GM21717 (cell line): ENCODE measurements at regions not wholly inside any gene's neighbourhood (a gene's known extent, or its start where the extent isn't known, plus 50 kb on each side); places are given as distances from the start of the nearest gene placed in this dataset.
"Not testable (repeated sequence)": the region's sequence is repeated elsewhere in the genome, so short reads cannot be mapped to it uniquely, and the experiment has no call there.

Experiments used
- ATAC-seq: cut with Tn5 transposase; IDR thresholded peaks from one replicate; pipeline ENCODE4 v1.9.1; 2021; ENCODE audit warnings: mild to moderate bottlenecking, moderate library complexity; ENCODE audit not compliant: unreplicated experiment

DNA sequence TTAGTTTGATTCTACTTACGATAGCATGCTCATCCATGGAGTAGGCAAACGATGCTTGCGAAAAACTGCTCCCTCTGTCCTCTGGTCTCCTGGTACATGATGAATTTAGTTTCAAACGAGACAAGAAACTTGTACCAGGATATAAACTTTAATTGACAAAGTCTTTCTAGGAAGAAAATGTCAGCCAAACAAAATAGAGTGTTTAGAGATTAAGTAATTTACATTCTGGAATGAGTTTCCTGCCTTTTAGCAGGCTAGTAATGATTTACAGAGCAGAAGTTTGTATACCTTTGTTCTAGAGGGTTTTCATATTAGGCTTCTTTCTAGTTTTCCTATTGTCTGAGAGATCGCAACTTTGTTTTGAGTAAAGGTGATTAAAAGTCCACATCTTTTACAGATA lies 206.9 kb downstream of the RPL10L start:
- ATAC-seq = no peak

DNA sequence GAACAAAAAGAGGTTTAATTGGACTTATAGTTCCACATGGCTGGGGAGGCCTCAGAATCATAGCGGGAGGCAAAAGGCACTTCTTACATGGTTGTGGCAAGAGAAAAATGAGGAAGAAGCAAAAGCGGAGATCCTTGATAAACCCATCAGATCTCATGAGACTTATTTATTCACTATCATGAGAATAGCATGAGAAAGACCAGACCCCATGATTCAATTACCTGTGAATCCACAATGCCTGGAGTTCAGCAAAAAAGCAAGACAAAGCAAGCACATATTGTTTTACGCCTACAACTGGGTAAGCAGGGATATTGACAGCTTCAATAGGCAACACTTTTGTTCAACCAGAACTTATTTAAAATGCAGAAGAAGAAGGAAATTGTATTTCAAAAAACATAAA lies 218.2 kb downstream of the RPL10L start:
- ATAC-seq = no peak

DNA sequence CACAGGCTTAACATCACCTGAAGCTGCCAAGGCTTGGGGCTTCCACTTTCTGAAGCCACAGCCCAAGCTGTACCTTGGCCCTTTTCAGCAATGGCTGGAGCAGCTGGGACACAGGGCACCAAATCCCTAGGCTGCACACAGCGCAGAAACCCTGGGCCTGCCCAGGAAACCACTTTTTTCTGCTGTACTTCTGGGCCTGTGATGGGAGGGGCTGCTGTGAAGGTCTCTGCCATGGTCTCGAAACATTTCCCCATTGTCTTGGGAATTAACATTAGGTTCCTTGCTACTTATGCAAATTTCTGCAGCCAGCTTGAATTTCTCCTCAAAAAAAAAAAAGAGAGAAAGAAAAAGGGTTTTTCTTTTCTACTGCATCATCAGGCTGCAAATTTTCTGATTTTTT lies 219.1 kb downstream of the RPL10L start:
- no peak for ATAC-seq

DNA sequence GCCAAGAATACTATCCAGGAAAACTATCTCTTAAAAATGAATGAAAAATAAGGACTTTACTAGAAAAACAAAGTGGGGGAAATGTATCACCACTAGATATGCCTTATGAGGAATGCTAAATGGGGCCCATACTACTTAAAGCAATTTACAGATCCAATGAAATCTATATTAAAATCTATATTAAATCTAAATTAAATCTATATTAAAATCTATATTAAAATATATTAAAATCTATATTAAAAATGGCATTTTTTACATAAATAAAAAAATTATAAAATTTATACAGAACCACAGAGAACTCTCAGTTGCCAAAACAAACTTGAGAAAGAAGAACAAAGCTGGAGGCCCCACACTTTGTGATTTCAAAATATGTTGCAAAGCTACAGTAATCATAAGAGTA lies 234.5 kb downstream of the RPL10L start:
- no peak for ATAC-seq

DNA sequence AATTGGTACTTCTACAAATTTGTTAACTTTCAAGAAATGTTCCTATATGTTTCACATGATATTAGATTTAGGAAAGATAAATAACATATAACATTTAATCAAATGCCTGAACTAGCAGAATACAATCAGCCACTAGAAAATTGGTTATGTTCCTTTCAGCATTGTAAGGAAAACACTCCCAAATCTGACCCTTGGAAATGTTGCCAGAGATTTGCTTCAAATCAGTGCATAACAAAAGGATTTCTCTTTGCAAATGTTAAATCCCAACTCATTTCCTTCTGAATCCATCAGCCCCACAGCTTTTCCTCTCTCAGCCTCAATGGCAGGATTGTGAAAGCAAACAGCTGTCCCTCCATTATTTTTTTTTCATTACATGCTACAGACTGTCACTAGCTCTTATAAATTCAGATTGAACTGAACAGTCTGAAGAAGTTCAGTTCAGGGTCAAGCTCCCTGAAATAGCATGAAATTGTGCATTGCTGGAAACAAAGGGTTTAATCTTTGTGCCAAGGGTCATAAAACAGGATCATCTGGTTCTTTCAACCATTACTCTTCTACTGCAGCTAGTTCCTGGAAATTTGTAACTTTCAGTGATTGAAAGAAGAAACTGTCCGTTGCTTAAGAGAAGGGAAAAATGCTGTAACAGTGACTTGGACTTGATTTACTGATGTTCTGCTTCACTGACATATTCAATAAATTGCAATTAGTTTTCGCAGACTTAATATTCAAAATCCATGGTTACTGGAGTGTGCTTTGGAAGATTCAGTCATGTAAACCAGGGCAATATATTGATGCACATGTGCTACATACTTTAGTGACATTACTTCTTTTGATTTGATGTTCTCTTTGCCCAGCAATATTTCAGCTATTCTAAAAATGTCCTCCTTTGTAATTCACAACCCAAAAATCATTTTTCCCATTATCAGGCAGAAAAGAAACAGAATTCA lies 246.4 kb downstream of the RPL10L start:
- ATAC-seq = no peak

DNA sequence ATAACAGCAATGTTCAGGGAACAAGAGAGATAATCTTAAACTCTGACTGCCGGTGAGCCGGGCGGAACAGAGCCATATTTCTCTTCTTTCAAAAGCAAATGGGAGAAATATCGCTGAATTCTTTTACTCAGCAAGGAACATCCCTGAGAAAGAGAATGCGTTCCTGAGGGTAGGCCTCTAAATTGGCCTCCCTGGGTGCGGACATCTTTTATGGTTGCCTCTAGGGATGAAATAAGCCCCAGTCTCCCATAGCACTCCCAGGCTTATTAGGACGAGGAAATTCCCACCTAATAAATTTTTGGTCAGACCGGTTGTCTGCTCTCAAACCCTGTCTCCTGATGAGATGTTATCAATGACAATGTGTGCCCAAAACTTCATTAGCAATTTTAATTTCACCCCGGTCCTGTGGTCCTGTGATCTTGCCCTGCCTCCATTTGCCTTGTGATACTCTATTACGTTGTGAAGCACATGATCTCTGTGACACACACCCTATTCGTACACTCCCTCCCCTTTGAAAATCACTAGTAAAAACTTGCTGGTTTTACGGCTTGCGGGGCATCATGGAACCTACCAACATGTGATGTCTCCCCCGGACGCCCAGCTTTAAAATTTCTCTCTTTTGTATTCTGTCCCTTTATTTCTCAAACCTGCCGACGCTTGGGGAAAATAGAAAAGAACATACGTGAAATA lies 249.4 kb downstream of the RPL10L start:
- not testable (repeated sequence) for ATAC-seq

DNA sequence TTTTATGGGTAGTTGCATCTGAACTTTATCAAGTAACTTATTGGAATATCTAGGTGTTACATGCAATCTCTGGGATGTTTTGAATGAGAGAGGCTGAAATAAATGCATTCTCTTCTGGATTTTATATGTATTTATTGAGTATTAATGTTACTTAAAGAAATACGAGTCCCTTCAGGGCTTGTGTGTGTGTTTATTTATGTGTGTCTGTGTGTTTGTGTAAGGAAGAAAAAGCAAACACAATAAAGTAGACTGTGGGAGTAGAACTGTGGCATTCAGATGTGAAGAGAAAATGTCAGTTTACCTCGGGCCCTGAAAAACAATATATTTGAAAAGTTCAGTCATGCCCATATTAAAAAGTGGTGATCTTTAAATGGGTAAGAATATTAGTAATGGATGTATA lies 250.5 kb downstream of the RPL10L start:
- ATAC-seq = no peak

DNA sequence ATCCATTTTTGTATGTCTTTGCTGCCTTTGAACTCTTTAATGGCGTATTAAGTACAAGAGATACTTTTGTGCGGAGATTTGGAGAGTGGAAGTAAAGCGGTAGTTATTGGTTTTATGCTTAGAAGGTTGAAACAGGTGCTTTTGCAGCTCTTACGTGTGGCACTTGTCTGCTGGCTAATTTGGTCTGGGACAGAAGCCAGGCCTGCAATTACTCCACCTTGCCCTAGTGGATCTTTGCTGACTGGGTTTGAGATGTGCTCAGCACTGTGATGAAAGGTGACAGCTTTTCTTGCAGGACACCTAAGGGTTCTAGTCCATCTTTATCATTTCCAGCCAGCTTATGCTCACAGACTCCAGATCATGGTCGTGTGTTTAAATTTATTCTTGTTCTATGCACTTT lies 252.5 kb downstream of the RPL10L start:
- ATAC-seq = no peak

DNA sequence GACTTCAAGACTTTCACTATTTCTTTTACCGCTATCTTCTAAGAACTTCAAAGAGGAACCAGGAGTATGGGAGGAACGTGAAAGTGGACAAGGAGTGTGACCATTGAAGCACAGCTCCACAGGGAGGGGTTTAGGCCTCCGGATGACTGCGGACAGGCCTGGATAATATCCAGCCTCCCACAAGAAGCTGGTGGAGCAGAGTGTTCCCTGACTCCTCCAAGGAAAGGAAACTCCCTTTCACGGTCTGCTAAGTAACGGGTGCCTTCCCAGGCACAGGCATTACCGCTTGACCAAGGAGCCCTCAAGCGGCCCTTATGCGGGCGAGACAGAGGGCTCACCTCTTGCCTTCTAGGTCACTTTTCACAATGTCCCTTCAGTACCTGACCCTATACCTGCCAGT lies 267.0 kb downstream of the RPL10L start:
- ATAC-seq = no peak

DNA sequence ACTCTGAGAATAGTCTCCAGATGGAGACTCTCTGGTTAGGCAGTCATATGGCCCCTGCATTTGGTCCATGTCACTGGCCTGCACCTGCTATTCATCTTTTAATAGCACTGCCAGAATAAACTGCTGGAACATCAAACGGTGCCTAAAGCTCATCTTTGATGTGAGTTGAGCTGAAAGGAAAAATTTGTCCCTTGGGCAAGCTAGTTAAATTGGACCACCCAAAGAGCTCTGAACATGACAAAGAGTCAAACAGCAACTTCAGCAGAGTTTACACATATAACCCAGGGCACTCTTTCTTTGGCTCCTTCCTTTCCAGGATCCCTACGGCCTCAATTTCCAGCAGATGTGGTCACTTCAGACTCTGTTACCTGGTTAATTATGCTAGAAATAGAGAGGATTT lies 269.9 kb downstream of the RPL10L start:
- no peak for ATAC-seq

DNA sequence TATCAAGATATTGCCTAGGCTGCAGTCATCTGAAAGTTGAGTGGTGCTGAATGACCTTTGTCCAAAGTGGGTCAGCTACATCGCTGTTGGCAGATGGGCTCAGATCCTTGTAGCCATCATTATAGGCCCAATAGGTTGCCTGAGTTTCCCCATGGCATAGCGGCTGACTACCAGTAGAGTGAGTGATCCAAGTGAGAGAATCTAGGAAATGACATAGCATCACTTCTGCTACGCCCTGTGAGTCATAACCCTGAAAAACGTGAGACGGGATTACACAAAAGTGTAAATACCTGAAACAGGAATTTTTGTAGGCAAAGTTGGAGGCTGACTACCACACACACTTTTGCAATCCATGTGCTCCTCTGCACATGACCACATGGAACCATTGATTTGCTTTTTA lies 273.3 kb downstream of the RPL10L start:
- ATAC-seq = no peak

DNA sequence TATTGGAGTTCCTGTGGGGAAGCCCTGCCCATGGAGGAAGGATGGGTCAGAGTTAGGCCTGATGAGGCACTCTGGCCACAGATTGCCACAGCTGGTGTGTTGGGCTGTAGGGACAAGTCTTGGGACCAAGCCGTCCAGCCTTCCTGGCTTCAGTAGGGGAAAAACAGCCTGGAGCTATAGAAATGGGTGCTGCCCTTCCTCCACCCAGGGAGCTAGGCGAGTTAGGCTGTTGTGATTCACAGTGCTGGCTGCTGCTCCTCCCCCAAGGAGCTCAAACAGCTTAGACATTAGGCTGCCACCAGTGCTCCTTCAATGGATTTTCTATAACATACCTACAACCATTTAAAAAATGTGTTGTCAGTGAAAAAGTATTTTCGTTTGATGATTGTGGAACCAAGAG lies 274.3 kb downstream of the RPL10L start:
- ATAC-seq = no peak

DNA sequence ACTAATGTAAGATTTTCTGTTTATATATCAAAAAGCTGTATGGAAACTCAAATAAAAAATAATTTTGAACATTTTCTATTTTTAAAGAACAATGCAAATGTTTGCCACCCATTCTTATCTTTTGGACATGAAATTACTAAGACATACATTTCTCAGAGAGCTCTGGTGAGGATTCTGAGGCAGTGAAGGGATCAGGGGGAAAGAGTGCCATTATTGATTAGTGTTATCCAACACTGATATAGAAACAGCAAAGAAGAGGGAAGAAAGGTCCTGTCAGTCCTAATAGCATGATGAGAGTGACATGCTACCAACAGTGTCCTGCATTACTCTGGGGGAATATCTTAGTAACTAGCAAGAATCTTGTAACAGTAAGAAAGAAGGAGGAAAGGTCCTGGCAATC lies 282.2 kb downstream of the RPL10L start:
- no peak for ATAC-seq

DNA sequence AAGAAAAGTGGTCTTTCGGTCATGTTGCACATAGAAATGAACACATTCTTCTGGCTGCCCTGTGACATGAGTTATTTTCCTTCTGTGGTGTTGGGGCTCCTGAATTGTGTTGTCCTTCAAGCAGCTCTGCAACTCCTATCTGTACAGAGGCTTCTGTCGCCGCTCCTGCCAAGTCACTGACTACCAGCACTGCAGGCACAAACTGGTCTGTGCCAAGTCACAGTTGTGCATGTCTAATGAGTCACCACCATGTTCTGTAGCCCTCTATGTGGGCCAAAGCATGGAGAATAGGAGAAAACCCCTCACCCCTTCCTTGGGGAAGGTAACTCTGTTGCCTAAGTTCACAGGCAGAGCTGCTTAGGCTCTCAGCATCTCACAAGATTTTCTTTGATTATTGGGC lies 283.3 kb downstream of the RPL10L start:
- ATAC-seq = no peak

DNA sequence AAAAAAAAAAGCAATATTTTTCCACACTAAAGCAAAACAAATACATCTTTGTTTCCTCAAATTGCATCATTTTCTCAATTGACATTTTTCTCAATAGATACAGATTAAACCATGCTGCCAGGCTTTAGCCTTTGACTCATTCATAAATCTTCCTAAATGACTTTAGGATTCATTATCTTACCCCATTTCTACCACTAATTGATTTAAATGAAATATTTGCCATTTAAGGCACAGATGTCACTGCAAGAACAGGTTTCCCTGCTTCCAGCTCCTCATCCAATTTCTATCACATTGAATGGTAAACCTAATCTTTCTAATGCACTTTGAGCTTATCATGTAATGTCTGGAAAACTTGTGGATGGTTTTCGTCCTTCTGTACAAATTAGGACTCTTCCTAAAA lies 298.7 kb downstream of the RPL10L start:
- no peak for ATAC-seq

DNA sequence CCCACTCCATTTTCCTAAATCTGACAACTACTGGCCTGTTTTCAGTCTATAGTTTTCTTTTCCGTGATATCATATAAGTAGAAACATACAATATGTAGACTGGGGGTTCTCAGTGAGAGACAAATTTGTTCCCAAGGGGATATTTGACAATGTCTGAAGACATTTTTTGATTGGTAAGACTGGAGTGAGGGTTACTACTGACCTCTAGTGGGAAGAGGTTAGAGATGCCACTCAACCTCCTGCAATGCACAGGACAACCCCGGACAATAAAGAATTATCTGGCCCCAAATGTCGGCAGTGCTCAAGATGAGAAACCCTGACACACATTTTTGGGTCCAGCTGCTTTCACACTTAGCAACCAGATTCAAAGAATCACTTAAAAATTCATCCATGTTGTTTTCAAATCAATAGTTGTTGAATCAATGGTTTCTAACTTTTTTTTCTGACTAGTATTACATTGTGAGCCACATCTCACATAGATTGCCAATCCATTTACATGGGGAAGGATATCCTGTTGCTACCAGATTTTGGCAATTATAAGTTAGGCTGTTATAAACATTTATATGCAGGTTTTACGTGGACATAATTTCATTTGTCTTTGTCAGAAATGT lies 307.1 kb downstream of the RPL10L start:
- ATAC-seq = peak; percentile 74

DNA sequence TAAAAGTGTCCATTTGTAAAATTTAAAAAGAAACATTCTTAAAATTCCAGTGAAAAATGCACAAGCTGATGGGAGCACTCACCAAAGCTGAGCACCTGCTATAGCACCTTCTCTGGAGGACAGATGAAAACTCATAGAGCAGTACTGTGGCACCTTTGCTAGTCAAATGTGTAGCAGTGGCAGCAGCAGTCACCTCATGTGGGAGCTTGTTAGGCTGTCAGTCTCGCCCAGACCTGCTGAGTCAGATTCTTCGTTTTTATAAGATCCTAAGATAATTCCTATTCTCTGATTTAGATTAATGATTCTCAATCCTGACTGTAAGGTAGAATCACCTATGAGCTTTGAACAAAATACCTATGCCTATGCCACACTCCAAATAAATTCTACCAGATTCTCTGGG lies 325.8 kb downstream of the RPL10L start:
- ATAC-seq = no peak

DNA sequence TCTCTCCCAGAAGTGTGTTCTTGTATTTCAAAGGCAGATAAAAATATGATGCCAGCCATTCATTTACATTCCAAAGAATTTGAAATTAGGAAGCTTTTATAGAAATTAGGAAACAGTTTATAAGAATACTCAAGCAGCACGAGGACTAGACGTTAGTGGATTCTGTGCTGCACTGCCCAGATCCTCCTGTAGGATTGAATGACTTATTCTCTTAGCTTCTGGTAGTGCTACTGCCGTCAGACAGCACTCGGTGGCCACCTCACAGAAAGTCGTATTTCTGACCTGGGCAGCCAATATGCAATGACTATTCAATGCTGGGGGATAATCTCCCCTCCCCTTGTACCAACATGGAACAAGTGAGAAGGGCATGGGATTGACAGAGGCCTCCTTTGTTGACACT lies 326.4 kb downstream of the RPL10L start:
- no peak for ATAC-seq

DNA sequence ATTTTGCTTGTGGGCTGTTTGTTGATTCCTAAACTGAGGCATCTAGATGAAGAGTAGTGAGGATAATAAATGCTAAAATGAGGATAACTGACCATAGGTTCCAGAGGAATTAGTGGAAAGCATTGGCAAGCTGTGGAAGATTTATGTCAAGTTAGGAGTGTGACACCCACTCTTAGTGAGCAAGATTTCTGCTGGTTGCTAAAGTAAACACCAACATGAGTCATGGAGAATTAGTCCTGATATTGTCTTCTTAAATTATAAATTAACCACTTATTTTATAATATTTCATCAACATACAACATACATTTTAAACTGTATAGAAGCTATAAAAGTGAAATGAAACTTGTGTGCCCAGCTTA lies 328.2 kb downstream of the RPL10L start:
- no peak for ATAC-seq

DNA sequence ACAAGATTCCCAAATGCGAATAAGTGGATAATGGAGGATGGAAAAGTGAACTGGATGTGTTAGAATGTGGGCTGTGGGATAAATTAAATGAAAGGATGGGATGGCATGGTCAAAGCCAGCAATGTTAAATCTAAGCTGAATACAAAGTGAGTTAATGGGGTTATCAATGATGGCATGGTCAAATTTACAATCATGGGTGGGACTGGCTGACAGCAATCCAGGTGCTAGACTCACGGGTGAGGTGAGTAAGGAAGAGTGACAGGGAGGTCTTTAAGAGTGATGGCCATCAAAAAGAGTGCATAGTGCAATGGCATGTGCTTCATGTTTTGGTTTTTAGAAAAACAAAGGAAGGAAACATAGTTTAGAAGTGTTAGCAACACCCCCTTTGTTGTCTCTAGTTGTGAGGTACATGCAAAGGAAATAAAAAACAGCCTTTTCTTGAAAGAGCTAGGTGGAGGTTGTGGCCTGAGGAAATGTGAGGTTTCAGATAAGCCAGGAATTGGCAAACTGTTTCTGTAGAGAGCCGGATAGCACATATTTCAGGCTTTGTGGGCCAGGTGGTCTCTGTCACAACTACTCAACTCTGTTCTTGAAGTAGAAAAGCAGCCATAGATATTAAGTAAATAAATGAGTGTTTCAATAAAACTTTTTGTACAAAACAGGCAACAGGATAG lies 328.7 kb downstream of the RPL10L start:
- ATAC-seq = no peak

DNA sequence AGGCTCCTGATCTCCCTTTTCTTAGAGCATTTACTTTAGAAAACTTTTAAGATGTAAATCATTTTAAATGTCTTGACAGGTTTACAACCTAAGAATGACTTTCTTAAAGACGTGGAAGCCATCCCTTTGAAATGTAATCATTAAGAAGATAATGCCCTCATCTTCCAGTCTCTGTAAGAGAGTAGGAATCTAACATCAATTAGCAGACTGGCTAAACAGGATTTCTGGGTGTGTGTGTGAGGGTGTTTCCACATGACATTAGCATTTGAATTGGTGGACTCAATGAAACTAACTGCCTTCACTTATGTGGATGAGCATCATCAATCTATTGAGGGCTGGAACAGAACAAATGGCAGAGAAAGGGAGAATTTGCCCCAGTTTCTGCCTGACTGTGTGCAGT lies 329.5 kb downstream of the RPL10L start:
- ATAC-seq = no peak
